Sigmoid colon (tissue), 4 donors: ENCODE measurements at regions not wholly inside any gene's neighbourhood (a gene's known extent, or its start where the extent isn't known, plus 50 kb on each side); places are given as distances from the start of the nearest gene placed in this dataset.

ENCODE experiments used
- EP300 ChIP-seq, 4 donors: sonication (generic); formaldehyde crosslinking; IDR thresholded peaks; one replicate each; pipeline ENCODE4 v1.6.1; 2017; ENCODE audit warnings: antibody characterized with exemption in 4 of 4
- POLR2A ChIP-seq, 2 donors: fragments of 450-650 bp; IDR thresholded peaks; one replicate each; pipeline ENCODE4 v1.6.1; 2016; ENCODE audit warnings: antibody characterized with exemption in 2 of 2, mild to moderate bottlenecking in 2 of 2, moderate library complexity in 2 of 2
- POLR2AphosphoS5 ChIP-seq, 4 donors: sonication (generic); formaldehyde crosslinking; IDR thresholded peaks; one replicate each; pipeline ENCODE4 v1.6.1; 2017; ENCODE audit warnings: antibody characterized with exemption in 4 of 4
- TF ChIP-seq, protein P1 (sequence below), 4 experiments: fragments of 450-650 bp in 3 of 4; fragments of 200-600 bp in 1 of 4; IDR thresholded peaks; one replicate each; pipeline ENCODE4 v1.5.1; 2016 to 2019; ENCODE audit warnings: antibody characterized with exemption in 4 of 4, mild to moderate bottlenecking in 3 of 4, moderate library complexity in 2 of 4

DNA sequence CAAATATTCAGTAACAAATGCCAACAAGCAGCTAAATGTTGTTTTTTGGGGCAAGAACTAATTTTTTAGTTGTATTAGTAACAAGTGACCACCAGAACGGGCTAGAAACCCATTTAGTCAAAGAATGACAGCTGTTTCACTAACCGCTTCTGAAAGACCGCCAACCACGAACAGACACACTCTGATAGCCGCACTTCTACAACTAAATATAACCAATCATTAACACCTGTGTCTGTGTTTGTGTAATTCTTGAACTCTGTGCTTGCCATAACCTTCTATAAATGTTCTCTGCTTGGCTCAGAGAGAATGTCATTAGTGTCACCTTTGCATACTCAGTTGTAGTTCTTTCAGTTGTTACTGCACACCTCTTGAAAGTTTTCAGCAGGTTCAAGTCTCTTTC is 526.3 kb upstream of the LRRTM1 start:
- TF ChIP-seq, protein P1, sequence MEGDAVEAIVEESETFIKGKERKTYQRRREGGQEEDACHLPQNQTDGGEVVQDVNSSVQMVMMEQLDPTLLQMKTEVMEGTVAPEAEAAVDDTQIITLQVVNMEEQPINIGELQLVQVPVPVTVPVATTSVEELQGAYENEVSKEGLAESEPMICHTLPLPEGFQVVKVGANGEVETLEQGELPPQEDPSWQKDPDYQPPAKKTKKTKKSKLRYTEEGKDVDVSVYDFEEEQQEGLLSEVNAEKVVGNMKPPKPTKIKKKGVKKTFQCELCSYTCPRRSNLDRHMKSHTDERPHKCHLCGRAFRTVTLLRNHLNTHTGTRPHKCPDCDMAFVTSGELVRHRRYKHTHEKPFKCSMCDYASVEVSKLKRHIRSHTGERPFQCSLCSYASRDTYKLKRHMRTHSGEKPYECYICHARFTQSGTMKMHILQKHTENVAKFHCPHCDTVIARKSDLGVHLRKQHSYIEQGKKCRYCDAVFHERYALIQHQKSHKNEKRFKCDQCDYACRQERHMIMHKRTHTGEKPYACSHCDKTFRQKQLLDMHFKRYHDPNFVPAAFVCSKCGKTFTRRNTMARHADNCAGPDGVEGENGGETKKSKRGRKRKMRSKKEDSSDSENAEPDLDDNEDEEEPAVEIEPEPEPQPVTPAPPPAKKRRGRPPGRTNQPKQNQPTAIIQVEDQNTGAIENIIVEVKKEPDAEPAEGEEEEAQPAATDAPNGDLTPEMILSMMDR (IDR thresholded peaks at IDR 0.05), result no peak
- TF ChIP-seq POLR2AphosphoS5 (IDR thresholded peaks at IDR 0.05), result no peak
- no peak for TF ChIP-seq POLR2A (IDR thresholded peaks at IDR 0.05)
- TF ChIP-seq EP300 (IDR thresholded peaks at IDR 0.05), result no peak
